Hepatocyte (in vitro differentiated cells): ENCODE measurements at regions not wholly inside any gene's neighbourhood (a gene's known extent, or its start where the extent isn't known, plus 50 kb on each side); places are given as distances from the start of the nearest gene placed in this dataset.

Experiments
- DNase-seq: peaks from one replicate; pipeline ENCODE4 v3.0.0-alpha.2; 2016; ENCODE audit warnings: low spot score
- H2AFZ ChIP-seq: fragments of 200-600 bp; sonication (generic); 2 replicates; pipeline ENCODE4 v1.6.0; 2016; ENCODE audit warnings: antibody characterized with exemption, mild to moderate bottlenecking
- H3K27ac ChIP-seq: fragments of 200-600 bp; sonication (generic); 2 replicates; pipeline ENCODE4 v1.5.1; 2016; ENCODE audit warnings: mild to moderate bottlenecking
- H3K27me3 ChIP-seq: fragments of 200-600 bp; sonication (generic); 2 replicates; pipeline ENCODE4 v1.6.1; 2016
- H3K36me3 ChIP-seq: fragments of 200-600 bp; sonication (generic); replicated peaks from 2 replicates; pipeline ENCODE4 v1.5.1; 2016; ENCODE audit warnings: low read depth; ENCODE audit not compliant: insufficient read depth
- H3K4me1 ChIP-seq: fragments of 200-600 bp; sonication (generic); 2 replicates; pipeline ENCODE4 v1.5.1; 2016; ENCODE audit warnings: mild to moderate bottlenecking, moderate library complexity; ENCODE audit not compliant: insufficient read depth
- H3K4me2 ChIP-seq: fragments of 200-600 bp; sonication (generic); 2 replicates; pipeline ENCODE4 v1.6.0; 2016
- H3K4me3 ChIP-seq: fragments of 200-600 bp; sonication (generic); 2 replicates; pipeline ENCODE4 v1.5.1; 2016; ENCODE audit warnings: mild to moderate bottlenecking
- H3K79me2 ChIP-seq: fragments of 200-600 bp; sonication (generic); 2 replicates; pipeline ENCODE4 v1.6.0; 2017; ENCODE audit warnings: mild to moderate bottlenecking
- H3K9me2 ChIP-seq: fragments of 200-600 bp; sonication (generic); replicated peaks from 2 replicates; pipeline ENCODE4 v1.6.0; 2017; ENCODE audit warnings: mild to moderate bottlenecking; ENCODE audit not compliant: insufficient read depth
- H3K9me3 ChIP-seq: fragments of 200-600 bp; sonication (generic); 2 replicates; pipeline ENCODE4 v1.5.1; 2016; ENCODE audit warnings: low read depth, mild to moderate bottlenecking
- H4K20me1 ChIP-seq: fragments of 200-600 bp; sonication (generic); 2 replicates; pipeline ENCODE4 v1.6.0; 2016; ENCODE audit warnings: mild to moderate bottlenecking; ENCODE audit not compliant: insufficient read depth, poor library complexity, severe bottlenecking
- CTCF ChIP-seq: fragments of 200-600 bp; sonication (generic); IDR thresholded peaks from 2 replicates; pipeline ENCODE4 v1.5.1; 2016; ENCODE audit warnings: antibody characterized with exemption, mild to moderate bottlenecking; ENCODE audit not compliant: poor library complexity
- EZH2 ChIP-seq: fragments of 200-600 bp; sonication (generic); IDR thresholded peaks from 2 replicates; pipeline ENCODE4 v1.6.1; 2016; ENCODE audit warnings: antibody characterized with exemption, mild to moderate bottlenecking, borderline replicate concordance
- EZH2phosphoT487 ChIP-seq: fragments of 200-600 bp; sonication (generic); IDR thresholded peaks from one replicate; pipeline ENCODE4 v1.6.1; 2018; ENCODE audit warnings: antibody characterized with exemption, mild to moderate bottlenecking, low read depth, moderate library complexity; ENCODE audit not compliant: unreplicated experiment, severe bottlenecking
- WGBS: methylation state at CpG from one replicate; pipeline ENCODE4 v1.1.6; 2016; ENCODE audit warnings: low lambda C conversion rate; ENCODE audit errors: missing lambda C conversion rate; 5-methylcytosine and 5-hydroxymethylcytosine counted together

GRCh38 chr4:186015212-186015817, 53.6 kb upstream of the TLR3 start:
- no peak for TF ChIP-seq EZH2phosphoT487
- TF ChIP-seq EZH2, result no peak
- TF ChIP-seq CTCF, result no peak
- no peaks in the 10 kb centered on the region for H3K36me3 ChIP-seq

GRCh38 chr4:186016796-186017195, 52.2 kb upstream of the TLR3 start:
- DNase-seq, result no peak
- H4K20me1 ChIP-seq, result no peaks in the 10 kb centered on the region
- H2AFZ ChIP-seq, result no peak overlapping the region
- 93% methylated on average over 4 of the region's 4 CpGs for WGBS
- no peaks in the 10 kb centered on the region for H3K36me3 ChIP-seq
- no peaks in the 10 kb centered on the region for H3K79me2 ChIP-seq
- no peak for TF ChIP-seq EZH2phosphoT487
- TF ChIP-seq CTCF, result no peak
- no peak for TF ChIP-seq EZH2
- no peak overlapping the region for H3K27ac ChIP-seq
- no peak overlapping the region for H3K4me2 ChIP-seq
- peaks cover 7% of the 10 kb centered on the region for H3K4me1 ChIP-seq
- H3K9me2 ChIP-seq, result no peaks in the 10 kb centered on the region
- H3K9me3 ChIP-seq, result no peaks in the 10 kb centered on the region
- H3K4me3 ChIP-seq, result no peak overlapping the region
- no peaks in the 10 kb centered on the region for H3K27me3 ChIP-seq

More at GRCh38 chr4:186015212-186015817, 53.6 kb upstream of the TLR3 start:
- no peaks in the 10 kb centered on the region for H3K9me2 ChIP-seq
- no peak overlapping the region for H3K4me2 ChIP-seq
- no peaks in the 10 kb centered on the region for H3K27me3 ChIP-seq
- H3K4me1 ChIP-seq, result no peaks in the 10 kb centered on the region
- DNase-seq, result no peak
- no peaks in the 10 kb centered on the region for H3K9me3 ChIP-seq
- no peak overlapping the region for H3K27ac ChIP-seq
- no peaks in the 10 kb centered on the region for H4K20me1 ChIP-seq
- H2AFZ ChIP-seq, result no peak overlapping the region
- no peaks in the 10 kb centered on the region for H3K79me2 ChIP-seq
- H3K4me3 ChIP-seq, result no peak overlapping the region
- 83% methylated on average over 12 of the region's 12 CpGs for WGBS

- Histone ChIP-seq H4K20me1 (no peaks in the 10 kb centered on the region), H3K79me2 (no peaks in the 10 kb centered on the region), H3K27me3 (no peaks in the 10 kb centered on the region), H3K4me2 (no peak overlapping the region), H2AFZ (no peak overlapping the region), H3K4me3 (no peak overlapping the region), H3K36me3 (no peaks in the 10 kb centered on the region), H3K9me2 (no peaks in the 10 kb centered on the region), H3K9me3 (no peaks in the 10 kb centered on the region), H3K27ac (no peak overlapping the region), H3K4me1 (peaks cover 7% of the 10 kb centered on the region)
- WGBS, result 94% methylated on average over 6 of the region's 6 CpGs
- TF ChIP-seq EZH2 (no peak), EZH2phosphoT487 (no peak), CTCF (no peak)
- no peak for DNase-seq
Measured at GRCh38 chr4:186017801-186018200, 51.2 kb upstream of the TLR3 start.

GRCh38 chr4:186018261-186018660, 50.7 kb upstream of the TLR3 start:
- no peaks in the 10 kb centered on the region for H3K9me3 ChIP-seq
- no peak overlapping the region for H3K4me3 ChIP-seq
- WGBS, result 81% methylated on average over 3 of the region's 3 CpGs
- no peak overlapping the region for H2AFZ ChIP-seq
- H3K27me3 ChIP-seq, result no peaks in the 10 kb centered on the region
- no peaks in the 10 kb centered on the region for H3K79me2 ChIP-seq
- H4K20me1 ChIP-seq, result no peaks in the 10 kb centered on the region
- no peak for DNase-seq
- no peaks in the 10 kb centered on the region for H3K9me2 ChIP-seq
- no peak for TF ChIP-seq EZH2phosphoT487
- TF ChIP-seq CTCF, result no peak
- no peak for TF ChIP-seq EZH2
- no peak overlapping the region for H3K4me2 ChIP-seq
- peaks cover 7% of the 10 kb centered on the region for H3K4me1 ChIP-seq
- H3K27ac ChIP-seq, result no peak overlapping the region
- H3K36me3 ChIP-seq, result no peaks in the 10 kb centered on the region
